Activated CD8-positive, alpha-beta T cell treated with anti-CD3 and anti-CD28 coated beads for 36 hours (primary cell): ENCODE measurements at regions not wholly inside any gene's neighbourhood (a gene's known extent, or its start where the extent isn't known, plus 50 kb on each side); places are given as distances from the start of the nearest gene placed in this dataset.

ENCODE experiments used
- ATAC-seq: fragments of 200-7000 bp; cut with Tn5 transposase; one replicate; pipeline ENCODE4 v1.10.0; 2021; ENCODE audit warnings: mild to moderate bottlenecking, moderate library complexity
- CTCF ChIA-PET: fragments of 350-600 bp; sonication (Branson Sonifier 250); formaldehyde crosslinking; loops from one replicate; lab custom pipeline; 2021; ENCODE audit warnings: antibody characterized with exemption; lab: Charles Lee
- POLR2A ChIA-PET: fragments of 350-600 bp; sonication (Branson Sonifier 250); formaldehyde crosslinking; loops from one replicate; lab custom pipeline; 2021; ENCODE audit warnings: antibody characterized with exemption; lab: Charles Lee
- DNase-seq: peaks from one replicate; pipeline ENCODE4 v3.0.0-alpha.2; 2020
- H3K27ac Mint-ChIP-seq: one replicate; pipeline ENCODE4 v1.8.0; 2021; ENCODE audit warnings: mild to moderate bottlenecking, mixed read lengths
- H3K27me3 Mint-ChIP-seq: one replicate; pipeline ENCODE4 v1.8.0; 2021; ENCODE audit warnings: mixed read lengths
- H3K36me3 Mint-ChIP-seq: one replicate; pipeline ENCODE4 v1.8.0; 2021; ENCODE audit warnings: low read depth, mixed read lengths
- H3K4me1 Mint-ChIP-seq: one replicate; pipeline ENCODE4 v1.8.0; 2021; ENCODE audit warnings: low read depth, mixed read lengths
- H3K4me3 Mint-ChIP-seq: one replicate; pipeline ENCODE4 v1.8.0; 2021; ENCODE audit warnings: mild to moderate bottlenecking, moderate library complexity, mixed read lengths
- H3K9me3 Mint-ChIP-seq: one replicate; pipeline ENCODE4 v1.8.0; 2021; ENCODE audit warnings: mixed read lengths
- intact Hi-C: fragments of 100-400 bp; cut with micrococcal nuclease; formaldehyde crosslinking; loops from one replicate; pipeline ENCODE4 v1.10.0; 2022
- TF ChIP-seq, protein P1 (sequence below): fragments of 200-600 bp; IDR thresholded peaks from one replicate; pipeline ENCODE4 v1.8.0; 2022; ENCODE audit warnings: antibody characterized with exemption, mild to moderate bottlenecking

- ChIA-PET CTCF (no interaction called here), POLR2A (no interaction called here)
- Mint-ChIP-seq H3K27me3 (no peaks in the 10 kb centered on the region), H3K4me3 (no peak overlapping the region), H3K36me3 (no peaks in the 10 kb centered on the region), H3K9me3 (no peaks in the 10 kb centered on the region), H3K27ac (no peak overlapping the region), H3K4me1 (no peaks in the 10 kb centered on the region)
- ATAC-seq (no peak), DNase-seq (no peak)
- intact Hi-C loops: no loop called here
- TF ChIP-seq, protein P1, sequence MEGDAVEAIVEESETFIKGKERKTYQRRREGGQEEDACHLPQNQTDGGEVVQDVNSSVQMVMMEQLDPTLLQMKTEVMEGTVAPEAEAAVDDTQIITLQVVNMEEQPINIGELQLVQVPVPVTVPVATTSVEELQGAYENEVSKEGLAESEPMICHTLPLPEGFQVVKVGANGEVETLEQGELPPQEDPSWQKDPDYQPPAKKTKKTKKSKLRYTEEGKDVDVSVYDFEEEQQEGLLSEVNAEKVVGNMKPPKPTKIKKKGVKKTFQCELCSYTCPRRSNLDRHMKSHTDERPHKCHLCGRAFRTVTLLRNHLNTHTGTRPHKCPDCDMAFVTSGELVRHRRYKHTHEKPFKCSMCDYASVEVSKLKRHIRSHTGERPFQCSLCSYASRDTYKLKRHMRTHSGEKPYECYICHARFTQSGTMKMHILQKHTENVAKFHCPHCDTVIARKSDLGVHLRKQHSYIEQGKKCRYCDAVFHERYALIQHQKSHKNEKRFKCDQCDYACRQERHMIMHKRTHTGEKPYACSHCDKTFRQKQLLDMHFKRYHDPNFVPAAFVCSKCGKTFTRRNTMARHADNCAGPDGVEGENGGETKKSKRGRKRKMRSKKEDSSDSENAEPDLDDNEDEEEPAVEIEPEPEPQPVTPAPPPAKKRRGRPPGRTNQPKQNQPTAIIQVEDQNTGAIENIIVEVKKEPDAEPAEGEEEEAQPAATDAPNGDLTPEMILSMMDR: no peak
Observed at GRCh38 chr16:65958086-65958485, 408.4 kb upstream of the CDH5 start.

- H3K36me3 Mint-ChIP-seq: no peaks in the 10 kb centered on the region
- no peaks in the 10 kb centered on the region for H3K4me1 Mint-ChIP-seq
- intact Hi-C loops: no loop called here
- ChIA-PET POLR2A (no interaction called here), CTCF (no interaction called here)
- H3K9me3 Mint-ChIP-seq: no peaks in the 10 kb centered on the region
- DNase-seq (no peak), ATAC-seq (no peak)
- H3K4me3 Mint-ChIP-seq: no peak overlapping the region
- no peak overlapping the region for H3K27ac Mint-ChIP-seq
- no peaks in the 10 kb centered on the region for H3K27me3 Mint-ChIP-seq
- TF ChIP-seq, protein P1: no peak
Observed at GRCh38 chr16:65956100-65956499, 410.4 kb upstream of the CDH5 start.

DNA sequence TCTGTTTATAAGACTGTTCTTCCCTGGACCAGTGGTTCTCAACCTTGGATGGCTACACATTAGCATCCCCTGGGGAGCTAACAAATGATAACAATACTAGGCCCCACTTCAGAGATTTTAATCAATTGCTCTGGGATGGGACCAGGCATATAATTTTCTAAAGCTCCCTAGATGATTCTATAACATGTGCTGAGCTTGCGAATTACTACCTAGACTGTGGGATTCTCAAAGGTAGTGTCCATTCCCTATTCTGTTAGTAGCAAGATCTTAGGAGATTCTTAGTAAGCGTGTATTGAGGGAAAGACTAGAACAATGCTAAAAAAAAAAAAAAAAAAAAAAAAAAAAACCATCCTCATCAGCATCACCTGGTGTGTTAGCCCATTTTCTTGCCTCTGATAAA lies 412.0 kb upstream of the CDH5 start:
- no peak overlapping the region for H3K27ac Mint-ChIP-seq
- ATAC-seq (no peak), DNase-seq (no peak)
- TF ChIP-seq, protein P1: no peak
- H3K4me3 Mint-ChIP-seq: no peak overlapping the region
- no peaks in the 10 kb centered on the region for H3K27me3 Mint-ChIP-seq
- ChIA-PET CTCF (no interaction called here), POLR2A (no interaction called here)
- no peaks in the 10 kb centered on the region for H3K9me3 Mint-ChIP-seq
- no peaks in the 10 kb centered on the region for H3K4me1 Mint-ChIP-seq
- no peaks in the 10 kb centered on the region for H3K36me3 Mint-ChIP-seq
- intact Hi-C loops: no loop called here

DNA sequence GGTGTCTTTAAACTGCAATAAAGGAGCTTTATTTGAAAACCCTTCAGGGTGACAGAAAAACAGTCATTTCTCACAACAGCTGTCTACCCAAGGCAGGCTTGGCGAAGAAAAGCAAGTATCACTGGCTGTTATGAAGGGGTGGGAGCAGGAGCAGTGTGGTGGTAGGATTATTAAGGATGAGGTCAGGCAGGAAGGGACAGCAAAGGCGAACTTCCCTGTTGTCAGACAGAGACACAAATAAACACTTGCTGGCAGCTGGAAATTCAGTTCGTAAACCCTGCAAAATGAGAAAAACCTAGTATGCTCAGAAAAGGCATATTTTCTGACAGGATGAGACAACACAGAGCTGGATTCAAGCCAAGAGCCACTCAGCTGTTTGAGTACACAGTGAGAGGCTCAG lies 416.3 kb upstream of the CDH5 start:
- Mint-ChIP-seq H3K27ac (no peak overlapping the region), H3K36me3 (no peaks in the 10 kb centered on the region), H3K9me3 (no peaks in the 10 kb centered on the region), H3K4me3 (no peak overlapping the region), H3K4me1 (no peaks in the 10 kb centered on the region), H3K27me3 (no peaks in the 10 kb centered on the region)
- ChIA-PET CTCF (no interaction called here), POLR2A (no interaction called here)
- ATAC-seq: no peak
- intact Hi-C loops: no loop called here
- DNase-seq: no peak
- TF ChIP-seq, protein P1: no peak

DNA sequence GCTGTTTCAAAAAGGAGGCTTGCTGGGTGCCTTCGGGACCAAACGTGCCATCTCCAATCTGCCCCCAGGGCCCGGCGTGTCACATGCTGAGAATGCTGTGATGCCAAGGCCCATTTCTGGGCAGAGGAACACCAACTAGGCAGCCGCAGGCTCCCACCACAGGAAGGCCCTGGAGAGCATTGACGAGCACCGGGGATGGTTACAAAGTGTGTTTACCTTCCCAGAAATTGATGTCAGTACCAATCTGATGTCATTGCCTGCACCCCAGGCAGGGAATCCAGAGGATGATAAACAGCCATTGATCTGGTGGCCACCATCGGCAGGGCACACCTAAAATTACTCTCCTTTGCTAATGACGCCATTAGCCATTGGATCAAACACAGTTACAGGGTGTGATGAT lies 418.1 kb upstream of the CDH5 start:
- no peak overlapping the region for H3K4me3 Mint-ChIP-seq
- POLR2A ChIA-PET: no interaction called here

More for the DNA sequence above, 418.1 kb upstream of the CDH5 start:
- intact Hi-C loops: no loop called here
- CTCF ChIA-PET: no interaction called here
- DNase-seq (no peak), ATAC-seq (no peak)
- Mint-ChIP-seq H3K4me1 (no peaks in the 10 kb centered on the region), H3K36me3 (no peaks in the 10 kb centered on the region), H3K27me3 (no peaks in the 10 kb centered on the region), H3K9me3 (no peaks in the 10 kb centered on the region), H3K27ac (no peak overlapping the region)
- TF ChIP-seq, protein P1: no peak
